C4-2B (cell line): ENCODE measurements at regions not wholly inside any gene's neighbourhood (a gene's known extent, or its start where the extent isn't known, plus 50 kb on each side); places are given as distances from the start of the nearest gene placed in this dataset.

Source experiments
- CTCF ChIP-seq: fragments of 450-650 bp; conservative IDR thresholded peaks from 2 replicates; pipeline ENCODE4 v1.5.1; 2017; ENCODE audit warnings: mild to moderate bottlenecking
- ZFX ChIP-seq: fragments of 450-650 bp; IDR thresholded peaks from 2 replicates; pipeline ENCODE4 v1.6.1; 2017

- TF ChIP-seq CTCF (no peak), ZFX (no peak)
These were observed 321.1 kb upstream of the N4BP1 start for GRCh38 chr16:48930951-48931553.
